ENCODE measurements at regions not wholly inside any gene's neighbourhood (a gene's known extent, or its start where the extent isn't known, plus 50 kb on each side); places are given as distances from the start of the nearest gene placed in this dataset.

DNA sequence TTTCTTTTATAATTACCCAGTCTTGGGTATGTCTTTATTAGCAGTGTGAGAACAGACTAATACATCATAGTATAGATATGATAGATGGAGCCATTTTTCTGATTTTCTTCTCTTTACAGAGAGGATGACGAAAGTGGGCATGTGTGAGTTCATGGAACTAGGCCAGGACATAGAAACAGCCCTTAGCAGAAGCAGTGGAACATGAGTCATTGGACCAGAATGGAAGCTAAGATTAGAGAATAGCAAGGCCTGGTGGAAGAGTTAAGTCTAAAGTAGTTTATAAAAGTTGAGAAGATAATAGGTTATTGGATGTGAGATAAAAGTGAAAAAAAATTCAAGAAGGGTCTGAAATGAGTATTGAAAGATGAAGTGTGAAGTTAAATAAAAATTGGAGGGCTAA, 97.0 kb upstream of the MPPED2 start:
- TF ChIP-seq, protein P1, sequence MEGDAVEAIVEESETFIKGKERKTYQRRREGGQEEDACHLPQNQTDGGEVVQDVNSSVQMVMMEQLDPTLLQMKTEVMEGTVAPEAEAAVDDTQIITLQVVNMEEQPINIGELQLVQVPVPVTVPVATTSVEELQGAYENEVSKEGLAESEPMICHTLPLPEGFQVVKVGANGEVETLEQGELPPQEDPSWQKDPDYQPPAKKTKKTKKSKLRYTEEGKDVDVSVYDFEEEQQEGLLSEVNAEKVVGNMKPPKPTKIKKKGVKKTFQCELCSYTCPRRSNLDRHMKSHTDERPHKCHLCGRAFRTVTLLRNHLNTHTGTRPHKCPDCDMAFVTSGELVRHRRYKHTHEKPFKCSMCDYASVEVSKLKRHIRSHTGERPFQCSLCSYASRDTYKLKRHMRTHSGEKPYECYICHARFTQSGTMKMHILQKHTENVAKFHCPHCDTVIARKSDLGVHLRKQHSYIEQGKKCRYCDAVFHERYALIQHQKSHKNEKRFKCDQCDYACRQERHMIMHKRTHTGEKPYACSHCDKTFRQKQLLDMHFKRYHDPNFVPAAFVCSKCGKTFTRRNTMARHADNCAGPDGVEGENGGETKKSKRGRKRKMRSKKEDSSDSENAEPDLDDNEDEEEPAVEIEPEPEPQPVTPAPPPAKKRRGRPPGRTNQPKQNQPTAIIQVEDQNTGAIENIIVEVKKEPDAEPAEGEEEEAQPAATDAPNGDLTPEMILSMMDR (IDR thresholded peaks at IDR 0.05), result no peak
- TF ChIP-seq POLR2A (IDR thresholded peaks at IDR 0.05) (no peak), EP300 (IDR thresholded peaks at IDR 0.05) (no peak)

All from tibial nerve (tissue), 4 donors.